IMR-90 (cell line): ENCODE measurements at regions not wholly inside any gene's neighbourhood (a gene's known extent, or its start where the extent isn't known, plus 50 kb on each side); places are given as distances from the start of the nearest gene placed in this dataset.

Experiments used
- ATAC-seq: fragments of 200-7000 bp; cut with Tn5 transposase; 2 replicates; pipeline ENCODE4 v1.9.1; 2020; ENCODE audit warnings: low read depth, mild to moderate bottlenecking, moderate library complexity
- BruUV-seq: library from RNA; stranded (reverse); fragments of 400-500 nt; replicated peaks from 2 replicates; lab custom pipeline; 2021; lab: Mats Ljungman, UMichigan
- CTCF ChIA-PET: fragments of 300-600 bp; formaldehyde crosslinking; extraction: SDS; loops from one replicate; lab custom pipeline; 2021; ENCODE audit warnings: antibody characterized with exemption; lab: Yijun Ruan, JAX
- POLR2A ChIA-PET: fragments of 300-600 bp; sonication (Branson Sonifier 250); formaldehyde crosslinking; loops from one replicate; lab custom pipeline; 2022; ENCODE audit warnings: antibody characterized with exemption; ENCODE audit not compliant: unreplicated experiment; lab: Charles Lee
- DNase-seq: peaks from one replicate; pipeline ENCODE4 v3.0.0; 2013
- H2AFZ ChIP-seq: replicated peaks from 2 replicates; pipeline ENCODE3; 2013; ENCODE audit warnings: low read length, mild to moderate bottlenecking; ENCODE audit not compliant: poor library complexity
- H2AK5ac ChIP-seq: 2 replicates; pipeline ENCODE4 v1.6.1; 2013; ENCODE audit warnings: low read depth, low read length, inconsistent platforms
- H2AK9ac ChIP-seq: replicated peaks from 2 replicates; pipeline ENCODE3; 2013; ENCODE audit warnings: mild to moderate bottlenecking, low read depth, low read length, moderate library complexity; ENCODE audit not compliant: poor library complexity
- H2BK120ac ChIP-seq: 2 replicates; pipeline ENCODE4 v1.6.1; 2013; ENCODE audit warnings: low read depth, low read length, inconsistent platforms
- H2BK15ac ChIP-seq: 3 replicates; pipeline ENCODE4 v1.6.1; 2013; ENCODE audit warnings: low read depth, low read length, inconsistent platforms
- H2BK20ac ChIP-seq: 2 replicates; pipeline ENCODE4 v1.6.1; 2013; ENCODE audit warnings: low read depth, mild to moderate bottlenecking, inconsistent platforms, low read length, moderate library complexity
- H2BK5ac ChIP-seq: 2 replicates; pipeline ENCODE4 v1.6.1; 2013; ENCODE audit warnings: mild to moderate bottlenecking, low read depth, low read length, inconsistent platforms; ENCODE audit not compliant: poor library complexity, severe bottlenecking
- H3K14ac ChIP-seq: replicated peaks from 2 replicates; pipeline ENCODE4 v1.6.1; 2013; ENCODE audit warnings: low read depth, low read length, inconsistent platforms
- H3K18ac ChIP-seq: 2 replicates; pipeline ENCODE4 v1.6.1; 2013; ENCODE audit warnings: low read depth, low read length, control low read depth
- H3K23ac ChIP-seq: 2 replicates; pipeline ENCODE4 v1.6.1; 2013; ENCODE audit warnings: low read depth, low read length, inconsistent platforms
- H3K27ac ChIP-seq: 2 replicates; pipeline ENCODE4 v1.5.1; 2013; ENCODE audit warnings: mild to moderate bottlenecking, control low read depth, low read length; ENCODE audit not compliant: insufficient read depth
- H3K27me3 ChIP-seq: 2 replicates; pipeline ENCODE4 v1.6.1; 2013; ENCODE audit warnings: low read length; ENCODE audit not compliant: control insufficient read depth, insufficient read depth
- H3K36me3 ChIP-seq: 2 replicates; pipeline ENCODE4 v1.6.1; 2013; ENCODE audit warnings: low read length, mixed read lengths; ENCODE audit not compliant: control insufficient read depth, insufficient read depth
- H3K4ac ChIP-seq: 2 replicates; pipeline ENCODE4 v1.6.1; 2013; ENCODE audit warnings: low read depth, low read length, inconsistent platforms
- H3K4me1 ChIP-seq: 2 replicates; pipeline ENCODE4 v1.6.1; 2013; ENCODE audit warnings: low read length, mixed read lengths; ENCODE audit not compliant: control insufficient read depth, insufficient read depth
- H3K4me2 ChIP-seq: 2 replicates; pipeline ENCODE4 v1.6.1; 2013; ENCODE audit warnings: low read depth, mild to moderate bottlenecking, control low read depth, low read length, moderate library complexity
- H3K4me3 ChIP-seq: 2 replicates; pipeline ENCODE4 v1.5.1; 2013; ENCODE audit warnings: low read depth, mild to moderate bottlenecking, control low read depth, low read length, moderate library complexity; ENCODE audit not compliant: insufficient read depth
- H3K56ac ChIP-seq: 2 replicates; pipeline ENCODE4 v1.6.1; 2013; ENCODE audit warnings: low read length, inconsistent platforms; ENCODE audit not compliant: insufficient read depth; ENCODE audit errors: extremely low read depth
- H3K79me1 ChIP-seq, 2 experiments: 2 replicates each; pipeline ENCODE4 v1.6.1; 2013; ENCODE audit warnings: low read length in 2 of 2, inconsistent platforms in 1 of 2, low read depth in 1 of 2
- H3K9ac ChIP-seq: 2 replicates; pipeline ENCODE4 v1.6.1; 2013; ENCODE audit warnings: low read depth, low read length, control low read depth
- H3K9me1 ChIP-seq: 2 replicates; pipeline ENCODE4 v1.6.1; 2013; ENCODE audit warnings: low read length, inconsistent platforms; ENCODE audit not compliant: insufficient read depth
- H3K9me3 ChIP-seq: 2 replicates; pipeline ENCODE4 v1.6.1; 2013; ENCODE audit warnings: low read length; ENCODE audit not compliant: control insufficient read depth, insufficient read depth
- H4K20me1 ChIP-seq: 2 replicates; pipeline ENCODE4 v1.6.1; 2013; ENCODE audit warnings: low read length, inconsistent platforms; ENCODE audit not compliant: insufficient read depth
- H4K5ac ChIP-seq: 2 replicates; pipeline ENCODE4 v1.6.1; 2013; ENCODE audit warnings: mild to moderate bottlenecking, low read depth, low read length, control low read depth
- H4K8ac ChIP-seq, 2 experiments: 2 replicates each; pipeline ENCODE4 v1.6.1; 2013; ENCODE audit warnings: low read depth in 2 of 2, low read length in 2 of 2, control low read depth in 1 of 2, inconsistent platforms in 1 of 2
- H4K91ac ChIP-seq: 2 replicates; pipeline ENCODE4 v1.6.1; 2013; ENCODE audit warnings: low read depth, low read length, inconsistent platforms; ENCODE audit not compliant: insufficient read depth
- BHLHE40 ChIP-seq: fragments of 150-350 bp; IDR thresholded peaks from 2 replicates; pipeline ENCODE4 v1.6.1; 2016; ENCODE audit warnings: mild to moderate bottlenecking, low read depth, low read length
- CEBPB ChIP-seq: IDR thresholded peaks from 2 replicates; pipeline ENCODE4 v1.6.1; 2012; ENCODE audit warnings: low read depth, low read length, improper control_type of control experiment
- CHD1 ChIP-seq: IDR thresholded peaks from 2 replicates; pipeline ENCODE4 v1.6.1; 2012; ENCODE audit warnings: low read depth, low read length, improper control_type of control experiment
- CTCF ChIP-seq: conservative IDR thresholded peaks from 2 replicates; pipeline ENCODE4 v1.5.1; 2012; ENCODE audit warnings: mild to moderate bottlenecking, low read depth, low read length, improper control_type of control experiment
- ELK1 ChIP-seq: fragments of 150-350 bp; IDR thresholded peaks from 2 replicates; pipeline ENCODE4 v1.6.1; 2016; ENCODE audit warnings: low read depth, mild to moderate bottlenecking, low read length, moderate library complexity, borderline replicate concordance
- FOS ChIP-seq: fragments of 150-350 bp; IDR thresholded peaks from 2 replicates; pipeline ENCODE4 v1.6.1; 2016; ENCODE audit warnings: low read depth, low read length
- MAFK ChIP-seq: IDR thresholded peaks from 2 replicates; pipeline ENCODE4 v1.6.1; 2012; ENCODE audit warnings: low read depth, low read length, improper control_type of control experiment
- MAZ ChIP-seq: IDR thresholded peaks from 2 replicates; pipeline ENCODE4 v1.6.1; 2012; ENCODE audit warnings: low read depth, mild to moderate bottlenecking, low read length, improper control_type of control experiment, moderate library complexity, borderline replicate concordance
- MXI1 ChIP-seq: IDR thresholded peaks from 2 replicates; pipeline ENCODE4 v1.6.1; 2012; ENCODE audit warnings: low read depth, mild to moderate bottlenecking, low read length, moderate library complexity, borderline replicate concordance
- NFE2L2 ChIP-seq: fragments of 150-350 bp; IDR thresholded peaks from 2 replicates; pipeline ENCODE4 v1.6.1; 2016; ENCODE audit warnings: low read depth, mild to moderate bottlenecking, low read length
- POLR2A ChIP-seq: IDR thresholded peaks from 2 replicates; pipeline ENCODE4 v1.6.1; 2012; ENCODE audit warnings: mild to moderate bottlenecking, low read depth, low read length
- RAD21 ChIP-seq: IDR thresholded peaks from 2 replicates; pipeline ENCODE4 v1.6.1; 2012; ENCODE audit warnings: low read length, improper control_type of control experiment
- RCOR1 ChIP-seq: IDR thresholded peaks from 2 replicates; pipeline ENCODE4 v1.6.1; 2012; ENCODE audit warnings: mild to moderate bottlenecking, low read length, improper control_type of control experiment; ENCODE audit not compliant: insufficient replicate concordance
- RFX5 ChIP-seq: IDR thresholded peaks from 2 replicates; pipeline ENCODE4 v1.8.0; 2012; ENCODE audit warnings: low read depth, mild to moderate bottlenecking, low read length, moderate library complexity
- SMC3 ChIP-seq: fragments of 150-350 bp; IDR thresholded peaks from 2 replicates; pipeline ENCODE4 v1.6.1; 2016; ENCODE audit warnings: low read depth, mild to moderate bottlenecking, antibody characterized with exemption, low read length, moderate library complexity
- USF2 ChIP-seq: fragments of 150-350 bp; IDR thresholded peaks from 2 replicates; pipeline ENCODE4 v1.6.1; 2017; ENCODE audit warnings: mild to moderate bottlenecking, antibody characterized with exemption, low read length, low read depth
- WGBS, 2 experiments: methylation state at CpG; one replicate each; pipeline versions ENCODE4 v1.1.5 to v1.1.7; 2013; ENCODE audit warnings: missing lambda C conversion rate in 2 of 2; ENCODE audit not compliant: insufficient read length in 1 of 2; ENCODE audit errors: extremely low coverage in 2 of 2; 5-methylcytosine and 5-hydroxymethylcytosine counted together
- dilution Hi-C: fragments of 300-500 bp; cut with HindIII; formaldehyde crosslinking; loops from one replicate; pipeline ENCODE4 v1.14.3; 2018; ENCODE audit warnings: low sequenced_read_pairs; ENCODE audit not compliant: unreplicated experiment
- in situ Hi-C: fragments of 300-500 bp; cut with MboI; formaldehyde crosslinking; loops from 3 replicates; pipeline ENCODE4 v1.14.3; 2019; ENCODE audit warnings: low sequenced_read_pairs, inconsistent platforms, mixed read lengths
- intact Hi-C: fragments of 100-400 bp; cut with micrococcal nuclease; formaldehyde crosslinking; loops from 2 replicates; pipeline ENCODE4 v1.10.0; 2022

- TF ChIP-seq CTCF (no peak), CEBPB (no peak), MXI1 (no peak), CHD1 (no peak), ELK1 (no peak), FOS (no peak), MAFK (no peak), BHLHE40 (no peak), RAD21 (no peak), NFE2L2 (no peak), RFX5 (no peak), SMC3 (no peak), USF2 (no peak), POLR2A (no peak), MAZ (no peak), RCOR1 (no peak)
- Histone ChIP-seq H3K36me3 (no peaks in the 10 kb centered on the region), H4K20me1 (no peaks in the 10 kb centered on the region), H3K9me1 (0 out of 2 replicates have a peak, but pooled peaks cover 2% of the 10 kb centered on the region), H2BK20ac (no peak overlapping the region), H3K9ac (no peak overlapping the region), H3K4me2 (no peak overlapping the region), H4K8ac (no peak overlapping the region), H3K4me1 (no peaks in the 10 kb centered on the region), H3K4ac (no peak overlapping the region), H2BK5ac (no peak overlapping the region), H4K5ac (no peak overlapping the region), H3K14ac (no peak overlapping the region), H3K18ac (no peak overlapping the region), H2BK15ac (no peak overlapping the region), H3K56ac (no peak overlapping the region), H2AK9ac (no peak overlapping the region), H3K4me3 (no peak overlapping the region), H3K79me1 (no peaks in the 10 kb centered on the region), H2AFZ (no peak overlapping the region), H4K91ac (no peak overlapping the region), H3K27ac (no peak overlapping the region), H2AK5ac (no peak overlapping the region), H2BK120ac (no peak overlapping the region), H3K9me3 (no peaks in the 10 kb centered on the region), H3K23ac (no peak overlapping the region), H3K27me3 (no peaks in the 10 kb centered on the region)
- DNase-seq = no peak
- dilution Hi-C loops = no loop called here
- CTCF ChIA-PET = interaction anchor here (0.6 to 1.1 kb wide), 2 partner anchors 49 to 1353 kb away, joined by 3 to 4 read pairs; no protein-coding TSS in a partner anchor
- no peak for ATAC-seq
- in situ Hi-C loops = no loop called here
- 81% methylated on average over 3 of the region's 3 CpGs; no CpG with 5 or more reads in 1 of the 2 experiments for WGBS, 2 experiments
- POLR2A ChIA-PET = no interaction called here
- BruUV-seq = no TSS peak
- intact Hi-C loops = no loop called here
These were observed 68.4 kb upstream of the EEF1E1 start for GRCh38 chr6:8170754-8171153.
